ENCODE measurements at regions not wholly inside any gene's neighbourhood (a gene's known extent, or its start where the extent isn't known, plus 50 kb on each side); places are given as distances from the start of the nearest gene placed in this dataset.

DNA sequence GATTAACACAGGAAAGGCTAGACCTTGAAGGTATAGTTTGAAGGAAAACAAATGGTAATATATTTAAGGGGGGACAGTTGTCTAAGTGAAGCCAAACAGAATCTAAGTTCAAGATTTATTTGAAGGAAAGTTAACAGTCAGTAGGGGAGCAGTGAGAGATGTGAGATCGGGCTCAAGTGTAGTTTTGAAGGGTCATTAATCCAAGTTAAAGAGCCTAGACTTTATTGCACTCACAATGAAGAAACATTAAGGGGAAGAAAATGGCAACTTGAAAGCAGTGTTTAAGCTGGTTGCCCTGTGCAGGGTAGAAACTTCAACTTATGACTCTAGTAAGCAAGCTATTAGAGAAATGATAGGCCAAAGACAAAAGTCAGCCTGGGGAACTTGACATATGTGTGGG, 1952.2 kb downstream of the PCDH7 start:
- H3K4me3 ChIP-seq, result no peak overlapping the region
- no peaks in the 10 kb centered on the region for H3K27me3 ChIP-seq (replicated peaks; ENCODE audit: insufficient read depth)
- no peak overlapping the region for H2AFZ ChIP-seq
- DNase-seq, result no peak
- H3K4me2 ChIP-seq (ENCODE audit: unreplicated experiment), result no peak overlapping the region
- H4K20me1 ChIP-seq (ENCODE audit: insufficient read depth), result no peaks in the 10 kb centered on the region
- no peaks in the 10 kb centered on the region for H3K36me3 ChIP-seq (ENCODE audit: low read depth)
- no peak overlapping the region for H3K27ac ChIP-seq
- no peaks in the 10 kb centered on the region for H3K9me2 ChIP-seq (ENCODE audit: insufficient read depth)
- TF ChIP-seq EZH2phosphoT487 (IDR thresholded peaks at IDR 0.05; ENCODE audit: insufficient read depth, low read depth) (no peak), EZH2 (IDR thresholded peaks at IDR 0.05; ENCODE audit: insufficient read depth, poor library complexity, severe bottlenecking) (no peak)
- H3K9me3 ChIP-seq (ENCODE audit: low read depth), result no peaks in the 10 kb centered on the region
- H3K79me2 ChIP-seq (ENCODE audit: insufficient read depth), result no peaks in the 10 kb centered on the region
- in situ Hi-C loops (cut with MboI), result no loop called here
- no peaks in the 10 kb centered on the region for H3K4me1 ChIP-seq (ENCODE audit: insufficient read depth)
- no peak overlapping the region for H3K9ac ChIP-seq
- H3F3A ChIP-seq (ENCODE audit: insufficient read depth), result no peaks in the 10 kb centered on the region
- WGBS, 2 experiments (ENCODE audit: low coverage in 1 of 2, low lambda C conversion rate in 2 of 2, missing lambda C conversion rate in 2 of 2), result 35 to 46% methylated on average over 1 of the region's 1 CpG

DNA sequence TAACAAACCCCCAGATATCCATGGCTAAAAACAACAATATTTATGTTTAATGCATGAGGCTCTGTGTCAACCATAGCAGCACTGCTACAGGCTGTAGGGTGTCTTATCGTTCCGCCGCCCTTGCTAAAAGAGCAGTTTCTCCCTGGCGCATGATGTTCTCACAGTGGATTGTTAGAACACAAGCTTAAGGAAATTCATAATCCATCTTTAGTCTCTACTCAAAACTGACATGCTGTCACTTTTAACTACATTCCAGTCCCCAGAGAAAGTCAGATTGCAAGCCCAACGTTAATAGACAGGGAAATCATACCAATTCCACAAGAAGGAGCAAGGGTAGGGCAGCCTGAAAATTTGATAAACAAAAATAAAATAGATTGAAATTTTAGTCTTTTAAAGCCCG, 1960.8 kb downstream of the PCDH7 start:
- no peaks in the 10 kb centered on the region for H3K79me2 ChIP-seq (ENCODE audit: insufficient read depth)
- 38 to 42% methylated on average over 6 of the region's 6 CpGs for WGBS, 2 experiments (ENCODE audit: low coverage in 1 of 2, low lambda C conversion rate in 2 of 2, missing lambda C conversion rate in 2 of 2)
- no peaks in the 10 kb centered on the region for H3K27me3 ChIP-seq (replicated peaks; ENCODE audit: insufficient read depth)
- H3K4me1 ChIP-seq (ENCODE audit: insufficient read depth), result no peaks in the 10 kb centered on the region
- no peaks in the 10 kb centered on the region for H3K9me2 ChIP-seq (ENCODE audit: insufficient read depth)
- TF ChIP-seq EZH2phosphoT487 (IDR thresholded peaks at IDR 0.05; ENCODE audit: insufficient read depth, low read depth), result no peak
- no peak for TF ChIP-seq EZH2 (IDR thresholded peaks at IDR 0.05; ENCODE audit: insufficient read depth, poor library complexity, severe bottlenecking)
- H3K4me2 ChIP-seq (ENCODE audit: unreplicated experiment), result no peak overlapping the region
- no peak overlapping the region for H3K4me3 ChIP-seq
- no peak overlapping the region for H2AFZ ChIP-seq
- no peak overlapping the region for H3K27ac ChIP-seq
- no peaks in the 10 kb centered on the region for H3F3A ChIP-seq (ENCODE audit: insufficient read depth)
- no peaks in the 10 kb centered on the region for H3K36me3 ChIP-seq (ENCODE audit: low read depth)
- no peaks in the 10 kb centered on the region for H4K20me1 ChIP-seq (ENCODE audit: insufficient read depth)
- DNase-seq, result no peak
- no peaks in the 10 kb centered on the region for H3K9me3 ChIP-seq (ENCODE audit: low read depth)
- in situ Hi-C loops (cut with MboI), result no loop called here
- H3K9ac ChIP-seq, result no peak overlapping the region

DNA sequence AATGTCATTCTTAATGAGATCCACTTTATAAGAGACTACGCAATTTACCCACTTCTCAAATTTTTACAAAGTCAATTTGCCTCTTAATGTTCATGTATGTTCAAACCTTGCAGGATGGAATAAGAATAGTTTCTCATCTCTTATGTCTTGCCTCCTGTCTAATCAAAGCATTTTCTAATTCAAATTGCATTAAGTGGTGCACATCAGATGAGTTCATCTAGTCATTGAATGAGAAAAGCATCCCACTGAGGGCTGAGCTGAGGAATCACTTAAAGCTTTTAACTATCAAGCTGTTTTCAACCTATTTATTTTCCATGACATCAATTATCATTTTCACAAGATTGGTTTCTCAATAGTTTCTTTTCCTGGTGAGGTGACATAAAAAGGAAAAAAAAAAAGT, 1964.0 kb downstream of the PCDH7 start:
- H3K4me2 ChIP-seq (ENCODE audit: unreplicated experiment), result no peak overlapping the region
- DNase-seq, result no peak
- no peaks in the 10 kb centered on the region for H3K4me1 ChIP-seq (ENCODE audit: insufficient read depth)
- H2AFZ ChIP-seq, result no peak overlapping the region
- H3K9ac ChIP-seq, result no peak overlapping the region
- H3F3A ChIP-seq (ENCODE audit: insufficient read depth), result no peaks in the 10 kb centered on the region
- no peak overlapping the region for H3K27ac ChIP-seq
- 38 to 43% methylated on average over 1 of the region's 1 CpG for WGBS, 2 experiments (ENCODE audit: low coverage in 1 of 2, low lambda C conversion rate in 2 of 2, missing lambda C conversion rate in 2 of 2)
- no peak overlapping the region for H3K4me3 ChIP-seq
- H4K20me1 ChIP-seq (ENCODE audit: insufficient read depth), result no peaks in the 10 kb centered on the region
- H3K9me3 ChIP-seq (ENCODE audit: low read depth), result no peaks in the 10 kb centered on the region
- in situ Hi-C loops (cut with MboI), result no loop called here
- H3K79me2 ChIP-seq (ENCODE audit: insufficient read depth), result no peaks in the 10 kb centered on the region
- no peak for TF ChIP-seq EZH2phosphoT487 (IDR thresholded peaks at IDR 0.05; ENCODE audit: insufficient read depth, low read depth)
- no peak for TF ChIP-seq EZH2 (IDR thresholded peaks at IDR 0.05; ENCODE audit: insufficient read depth, poor library complexity, severe bottlenecking)
- H3K9me2 ChIP-seq (ENCODE audit: insufficient read depth), result no peaks in the 10 kb centered on the region
- H3K36me3 ChIP-seq (ENCODE audit: low read depth), result no peaks in the 10 kb centered on the region
- no peaks in the 10 kb centered on the region for H3K27me3 ChIP-seq (replicated peaks; ENCODE audit: insufficient read depth)

DNA sequence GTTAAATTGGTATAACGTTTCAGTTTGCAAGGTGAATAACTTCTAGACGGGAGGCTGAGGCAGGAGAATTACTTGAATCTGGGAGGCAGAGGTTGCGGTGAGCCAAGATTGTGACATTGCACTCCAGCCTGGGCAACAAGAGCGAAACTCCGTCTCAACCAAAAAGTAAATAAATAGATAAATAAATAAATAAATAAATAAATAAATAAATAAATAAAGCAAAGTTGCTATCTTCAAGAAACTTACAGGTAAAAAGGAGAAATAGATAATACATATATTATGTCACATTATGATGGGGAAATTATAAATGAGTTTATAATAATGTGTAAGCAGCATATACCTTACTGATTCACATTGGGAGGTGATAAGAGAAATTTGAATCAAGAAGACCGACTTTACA, 1966.0 kb downstream of the PCDH7 start:
- Histone ChIP-seq H3K9ac (no peak overlapping the region), H2AFZ (no peak overlapping the region), H3K9me3 (ENCODE audit: low read depth) (no peaks in the 10 kb centered on the region), H3K36me3 (ENCODE audit: low read depth) (no peaks in the 10 kb centered on the region), H3K79me2 (ENCODE audit: insufficient read depth) (no peaks in the 10 kb centered on the region), H3F3A (ENCODE audit: insufficient read depth) (no peaks in the 10 kb centered on the region), H4K20me1 (ENCODE audit: insufficient read depth) (no peaks in the 10 kb centered on the region), H3K9me2 (ENCODE audit: insufficient read depth) (no peaks in the 10 kb centered on the region), H3K4me2 (ENCODE audit: unreplicated experiment) (no peak overlapping the region), H3K4me1 (ENCODE audit: insufficient read depth) (no peaks in the 10 kb centered on the region), H3K4me3 (no peak overlapping the region), H3K27ac (no peak overlapping the region), H3K27me3 (replicated peaks; ENCODE audit: insufficient read depth) (no peaks in the 10 kb centered on the region)
- WGBS, 2 experiments (ENCODE audit: low coverage in 1 of 2, low lambda C conversion rate in 2 of 2, missing lambda C conversion rate in 2 of 2), result 58 to 61% methylated on average over 6 of the region's 6 CpGs
- in situ Hi-C loops (cut with MboI), result no loop called here
- TF ChIP-seq EZH2 (IDR thresholded peaks at IDR 0.05; ENCODE audit: insufficient read depth, poor library complexity, severe bottlenecking) (no peak), EZH2phosphoT487 (IDR thresholded peaks at IDR 0.05; ENCODE audit: insufficient read depth, low read depth) (no peak)
- DNase-seq, result no peak

DNA sequence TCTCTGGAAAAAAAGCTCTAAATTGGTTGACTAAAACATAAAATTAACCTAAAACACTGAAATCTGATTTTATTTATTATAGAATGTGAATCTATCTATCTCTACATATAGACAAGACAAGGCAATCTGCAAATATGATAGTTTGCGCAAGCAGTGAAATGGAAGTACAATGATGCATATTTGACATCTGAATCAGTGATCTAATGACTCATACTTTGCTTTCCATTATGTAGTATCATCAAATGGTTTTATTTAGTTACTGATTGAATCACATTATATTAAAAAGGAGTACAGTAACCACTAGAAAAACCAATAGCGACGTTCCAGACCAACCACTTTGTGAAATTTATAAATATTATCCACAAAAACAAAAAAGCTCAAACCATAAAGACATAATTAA, 1969.3 kb downstream of the PCDH7 start:
- DNase-seq, result no peak
- Histone ChIP-seq H3F3A (ENCODE audit: insufficient read depth) (no peaks in the 10 kb centered on the region), H3K9me2 (ENCODE audit: insufficient read depth) (no peaks in the 10 kb centered on the region), H3K79me2 (ENCODE audit: insufficient read depth) (no peaks in the 10 kb centered on the region), H3K27ac (no peak overlapping the region), H3K9me3 (ENCODE audit: low read depth) (no peaks in the 10 kb centered on the region), H2AFZ (no peak overlapping the region), H3K36me3 (ENCODE audit: low read depth) (no peaks in the 10 kb centered on the region), H3K27me3 (replicated peaks; ENCODE audit: insufficient read depth) (no peaks in the 10 kb centered on the region), H3K9ac (no peak overlapping the region), H3K4me2 (ENCODE audit: unreplicated experiment) (no peak overlapping the region), H3K4me1 (ENCODE audit: insufficient read depth) (no peaks in the 10 kb centered on the region), H3K4me3 (no peak overlapping the region), H4K20me1 (ENCODE audit: insufficient read depth) (no peaks in the 10 kb centered on the region)
- WGBS, 2 experiments (ENCODE audit: low coverage in 1 of 2, low lambda C conversion rate in 2 of 2, missing lambda C conversion rate in 2 of 2), result 71 to 73% methylated on average over 3 of the region's 3 CpGs
- TF ChIP-seq EZH2phosphoT487 (IDR thresholded peaks at IDR 0.05; ENCODE audit: insufficient read depth, low read depth), result no peak
- TF ChIP-seq EZH2 (IDR thresholded peaks at IDR 0.05; ENCODE audit: insufficient read depth, poor library complexity, severe bottlenecking), result no peak
- in situ Hi-C loops (cut with MboI), result no loop called here
